Neural progenitor cell (in vitro differentiated cells): ENCODE measurements at regions not wholly inside any gene's neighbourhood (a gene's known extent, or its start where the extent isn't known, plus 50 kb on each side); places are given as distances from the start of the nearest gene placed in this dataset.

Source experiments
- CTCF ChIP-seq: fragments of 200-600 bp; sonication (generic); IDR thresholded peaks from 2 replicates; pipeline ENCODE4 v1.5.1; 2017; ENCODE audit warnings: antibody characterized with exemption, mild to moderate bottlenecking
- EZH2 ChIP-seq: fragments of 200-600 bp; sonication (generic); IDR thresholded peaks from 2 replicates; pipeline ENCODE4 v1.6.1; 2017; ENCODE audit warnings: antibody characterized with exemption, mild to moderate bottlenecking, moderate library complexity

DNA sequence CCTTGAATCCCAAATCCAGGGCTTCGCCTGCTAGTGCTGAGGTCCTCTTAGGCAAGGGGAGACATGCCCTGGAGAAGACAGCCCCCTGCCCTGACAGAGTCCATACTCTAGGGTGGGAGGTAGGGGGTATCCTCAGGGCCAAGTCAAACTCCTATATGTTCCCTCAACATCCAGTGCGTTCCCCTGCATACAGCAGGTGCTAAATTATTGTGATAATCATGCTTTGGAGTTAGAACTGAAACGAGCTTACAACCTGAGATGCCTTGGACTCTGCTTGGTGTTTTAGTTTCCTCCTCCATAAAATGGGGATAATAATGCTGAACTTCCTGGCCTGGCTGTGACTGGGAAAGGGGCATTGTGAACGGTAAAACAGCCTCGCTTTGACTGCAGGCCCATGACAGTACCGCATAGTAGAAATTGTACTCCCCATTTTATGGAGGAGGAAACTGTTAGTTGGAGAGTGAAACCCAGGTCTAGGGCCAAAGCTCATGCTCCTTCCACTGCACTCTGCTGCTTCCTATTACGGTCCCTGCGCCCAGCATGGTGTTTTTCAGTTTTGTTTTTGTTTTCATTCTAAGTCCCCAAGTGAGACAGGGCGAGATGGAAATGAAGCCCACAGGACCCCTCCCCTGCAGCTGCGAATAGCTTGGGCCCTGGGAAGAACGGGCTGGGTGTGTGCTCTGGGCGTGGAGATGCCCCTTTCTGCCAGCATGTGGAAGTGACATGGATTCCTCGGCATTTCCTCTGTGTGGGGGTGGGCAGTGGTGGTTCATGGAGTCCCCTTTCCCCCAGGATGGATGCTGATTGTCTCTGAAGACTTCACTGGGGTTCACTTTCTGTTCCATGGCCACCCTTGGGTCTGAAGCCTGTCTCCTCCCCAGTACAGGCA lies 162.5 kb downstream of the VEGFA start:
- TF ChIP-seq CTCF (no peak), EZH2 (no peak)
